ENCODE measurements at regions not wholly inside any gene's neighbourhood (a gene's known extent, or its start where the extent isn't known, plus 50 kb on each side); places are given as distances from the start of the nearest gene placed in this dataset.
"Not testable (repeated sequence)": the region's sequence is repeated elsewhere in the genome, so short reads cannot be mapped to it uniquely, and the experiment has no call there.

- Histone ChIP-seq H3K36me3 (ENCODE audit: control insufficient read depth in 2 of 2, insufficient read depth in 1 of 2, low read length in 2 of 2) (no peaks in the 10 kb centered on the region), H3K9me3 (ENCODE audit: control insufficient read depth, insufficient read depth, low read depth, low read length) (no peaks in the 10 kb centered on the region), H3K27ac (ENCODE audit: extremely low read depth, low read depth, low read length) (no peak overlapping the region), H3K4me3 (ENCODE audit: low read depth, low read length) (no peak overlapping the region), H3K4me1 (ENCODE audit: control insufficient read depth, insufficient read depth, low read length) (no peaks in the 10 kb centered on the region)
- POLR2A ChIA-PET, result no interaction called here
- TF ChIP-seq WT1 (tag by site-specific recombination; IDR thresholded peaks at IDR 0.05), result no peak
- CTCF ChIA-PET, result interaction anchor here (0.6 to 2.0 kb wide), 5 partner anchors 65 to 216 kb away, joined by 3 to 4 read pairs (median 3); no protein-coding TSS in a partner anchor
Measured at GRCh38 chr10:124193309-124193696, 99.9 kb upstream of the CHST15 start.

DNA sequence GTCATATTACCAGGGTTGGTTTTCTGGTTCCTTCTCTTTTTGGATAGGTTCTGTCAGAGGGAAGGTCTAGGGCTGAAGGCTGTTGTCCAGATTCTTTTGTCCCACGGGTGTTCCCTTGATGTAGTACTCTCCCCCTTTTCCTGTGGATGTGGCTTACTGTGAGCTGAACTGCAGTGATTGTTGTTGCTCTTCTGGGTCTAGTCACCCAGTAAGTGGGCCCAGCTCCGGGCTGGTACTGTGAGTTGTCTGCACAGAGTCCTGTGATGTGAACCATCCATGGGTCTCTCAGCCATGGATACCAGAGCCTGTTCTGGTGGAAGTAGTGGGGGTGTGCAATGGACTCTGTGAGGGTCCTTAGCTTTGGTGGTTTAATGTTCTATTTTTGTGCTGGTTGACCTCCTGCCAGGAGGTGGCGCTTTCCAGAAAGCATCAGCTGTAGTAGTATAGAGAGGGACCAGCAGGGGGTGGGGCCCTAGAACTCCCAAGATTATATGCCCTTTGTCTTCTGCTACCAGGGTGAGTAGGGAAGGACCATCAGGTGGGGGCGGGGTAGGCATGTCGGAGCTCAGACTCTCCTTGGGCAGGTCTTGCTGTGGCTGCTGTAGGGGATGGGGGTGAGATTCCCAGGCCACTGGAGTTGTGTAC lies 99.4 kb upstream of the CHST15 start:
- H3K4me3 ChIP-seq (ENCODE audit: low read depth, low read length); POLR2A ChIA-PET; H3K36me3 ChIP-seq (ENCODE audit: control insufficient read depth in 2 of 2, insufficient read depth in 1 of 2, low read length in 2 of 2); H3K9me3 ChIP-seq (ENCODE audit: control insufficient read depth, insufficient read depth, low read depth, low read length); H3K4me1 ChIP-seq (ENCODE audit: control insufficient read depth, insufficient read depth, low read length); H3K27ac ChIP-seq (ENCODE audit: extremely low read depth, low read depth, low read length): not testable (repeated sequence)
- CTCF ChIA-PET, result interaction anchor here (0.6 to 2.0 kb wide), 9 partner anchors 16 to 468 kb away, joined by 3 to 4 read pairs (median 3); no protein-coding TSS in a partner anchor

DNA sequence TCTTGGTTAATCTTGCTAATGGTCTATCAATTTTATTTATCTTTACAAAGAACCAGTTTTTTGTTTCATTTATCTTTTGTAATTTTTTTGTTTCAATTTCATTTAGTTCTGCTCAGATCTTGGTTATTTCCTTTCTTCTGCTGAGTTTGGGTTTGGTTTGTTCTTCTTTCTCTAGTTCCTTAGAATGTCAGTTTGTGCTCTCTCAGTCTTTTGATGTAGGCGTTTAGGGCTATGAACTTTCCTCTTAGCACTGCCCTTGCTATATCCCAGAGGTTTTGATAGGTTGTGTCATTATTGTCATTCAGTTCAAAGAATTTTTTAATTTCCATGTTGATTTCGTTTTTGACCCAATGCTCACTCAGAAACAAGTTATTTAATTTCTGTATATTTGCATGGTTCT lies 97.1 kb upstream of the CHST15 start:
- H3K9me3 ChIP-seq (ENCODE audit: control insufficient read depth, insufficient read depth, low read depth, low read length); CTCF ChIA-PET; H3K4me1 ChIP-seq (ENCODE audit: control insufficient read depth, insufficient read depth, low read length); H3K27ac ChIP-seq (ENCODE audit: extremely low read depth, low read depth, low read length); POLR2A ChIA-PET; H3K4me3 ChIP-seq (ENCODE audit: low read depth, low read length); H3K36me3 ChIP-seq (ENCODE audit: control insufficient read depth in 2 of 2, insufficient read depth in 1 of 2, low read length in 2 of 2): not testable (repeated sequence)

GRCh38 chr10:124186956-124187355 lies 93.6 kb upstream of the CHST15 start:
- ChIA-PET POLR2A (no interaction called here), CTCF (no interaction called here)
- no peak overlapping the region for H3K27ac ChIP-seq (ENCODE audit: extremely low read depth, low read depth, low read length)
- H3K4me1 ChIP-seq (ENCODE audit: control insufficient read depth, insufficient read depth, low read length), result no peaks in the 10 kb centered on the region
- H3K4me3 ChIP-seq (ENCODE audit: low read depth, low read length), result no peak overlapping the region
- no peak for TF ChIP-seq ZBTB6 (tag by site-specific recombination; IDR thresholded peaks at IDR 0.05)
- TF ChIP-seq FEZF1 (tag by site-specific recombination; IDR thresholded peaks at IDR 0.05), result no peak
- TF ChIP-seq ZNF211 (tag by site-specific recombination; IDR thresholded peaks at IDR 0.05; ENCODE audit: low read depth), result no peak
- no peak for TF ChIP-seq ZNF624 (tag by site-specific recombination; IDR thresholded peaks at IDR 0.05)
- TF ChIP-seq WT1 (tag by site-specific recombination; IDR thresholded peaks at IDR 0.05), result no peak
- TF ChIP-seq, protein P1, sequence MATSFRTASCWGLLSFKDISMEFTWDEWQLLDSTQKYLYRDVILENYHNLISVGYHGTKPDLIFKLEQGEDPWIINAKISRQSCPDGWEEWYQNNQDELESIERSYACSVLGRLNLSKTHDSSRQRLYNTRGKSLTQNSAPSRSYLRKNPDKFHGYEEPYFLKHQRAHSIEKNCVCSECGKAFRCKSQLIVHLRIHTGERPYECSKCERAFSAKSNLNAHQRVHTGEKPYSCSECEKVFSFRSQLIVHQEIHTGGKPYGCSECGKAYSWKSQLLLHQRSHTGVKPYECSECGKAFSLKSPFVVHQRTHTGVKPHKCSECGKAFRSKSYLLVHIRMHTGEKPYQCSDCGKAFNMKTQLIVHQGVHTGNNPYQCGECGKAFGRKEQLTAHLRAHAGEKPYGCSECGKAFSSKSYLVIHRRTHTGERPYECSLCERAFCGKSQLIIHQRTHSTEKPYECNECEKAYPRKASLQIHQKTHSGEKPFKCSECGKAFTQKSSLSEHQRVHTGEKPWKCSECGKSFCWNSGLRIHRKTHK (tag by site-specific recombination; IDR thresholded peaks at IDR 0.05), result no peak
- TF ChIP-seq ZNF280C (tag by site-specific recombination; IDR thresholded peaks at IDR 0.05), result no peak
- TF ChIP-seq, protein P2, sequence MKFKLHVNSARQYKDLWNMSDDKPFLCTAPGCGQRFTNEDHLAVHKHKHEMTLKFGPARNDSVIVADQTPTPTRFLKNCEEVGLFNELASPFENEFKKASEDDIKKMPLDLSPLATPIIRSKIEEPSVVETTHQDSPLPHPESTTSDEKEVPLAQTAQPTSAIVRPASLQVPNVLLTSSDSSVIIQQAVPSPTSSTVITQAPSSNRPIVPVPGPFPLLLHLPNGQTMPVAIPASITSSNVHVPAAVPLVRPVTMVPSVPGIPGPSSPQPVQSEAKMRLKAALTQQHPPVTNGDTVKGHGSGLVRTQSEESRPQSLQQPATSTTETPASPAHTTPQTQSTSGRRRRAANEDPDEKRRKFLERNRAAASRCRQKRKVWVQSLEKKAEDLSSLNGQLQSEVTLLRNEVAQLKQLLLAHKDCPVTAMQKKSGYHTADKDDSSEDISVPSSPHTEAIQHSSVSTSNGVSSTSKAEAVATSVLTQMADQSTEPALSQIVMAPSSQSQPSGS (tag by site-specific recombination; IDR thresholded peaks at IDR 0.05; ENCODE audit: low read depth), result no peak
- TF ChIP-seq ZNF791 (tag by site-specific recombination; IDR thresholded peaks at IDR 0.05), result no peak
- TF ChIP-seq ZNF521 (tag by site-specific recombination; IDR thresholded peaks at IDR 0.05), result no peak
- no peak for TF ChIP-seq SP7 (tag by site-specific recombination; IDR thresholded peaks at IDR 0.05)
- TF ChIP-seq ZNF132 (tag by site-specific recombination; IDR thresholded peaks at IDR 0.05; ENCODE audit: borderline replicate concordance), result no peak
- no peak for TF ChIP-seq ZNF843 (tag by site-specific recombination; IDR thresholded peaks at IDR 0.05)
- TF ChIP-seq HOXD13 (CRISPR knock-in tag; IDR thresholded peaks at IDR 0.05; ENCODE audit: borderline replicate concordance), result no peak
- no peaks in the 10 kb centered on the region for H3K9me3 ChIP-seq (ENCODE audit: control insufficient read depth, insufficient read depth, low read depth, low read length)
- no peaks in the 10 kb centered on the region for H3K36me3 ChIP-seq (ENCODE audit: control insufficient read depth in 2 of 2, insufficient read depth in 1 of 2, low read length in 2 of 2)

Data from HEK293 (cell line).